ENCODE measurements at regions not wholly inside any gene's neighbourhood (a gene's known extent, or its start where the extent isn't known, plus 50 kb on each side); places are given as distances from the start of the nearest gene placed in this dataset.

- Histone ChIP-seq H2BK20ac (ENCODE audit: low read depth, low read length) (no peak overlapping the region), H2AK9ac (replicated peaks; ENCODE audit: low read depth, low read length, poor library complexity) (no peak overlapping the region), H3K18ac (ENCODE audit: low read depth, low read length) (no peak overlapping the region), H4K5ac (ENCODE audit: low read depth, low read length) (no peak overlapping the region), H3K14ac (replicated peaks; ENCODE audit: low read depth, low read length) (no peak overlapping the region), H3K9me1 (ENCODE audit: insufficient read depth, low read length) (no peaks in the 10 kb centered on the region), H3K4me3 (ENCODE audit: insufficient read depth, low read depth, low read length) (no peak overlapping the region), H3K27ac (ENCODE audit: insufficient read depth, low read length) (no peak overlapping the region), H4K20me1 (ENCODE audit: insufficient read depth, low read length) (no peaks in the 10 kb centered on the region), H4K91ac (ENCODE audit: insufficient read depth, low read depth, low read length) (no peak overlapping the region), H2AK5ac (ENCODE audit: low read depth, low read length) (no peak overlapping the region), H2BK120ac (ENCODE audit: low read depth, low read length) (no peak overlapping the region), H3K56ac (ENCODE audit: extremely low read depth, insufficient read depth, low read length) (no peak overlapping the region), H4K8ac (ENCODE audit: low read depth in 2 of 2, low read length in 2 of 2) (no peak overlapping the region), H3K36me3 (ENCODE audit: control insufficient read depth, insufficient read depth, low read length) (no peaks in the 10 kb centered on the region), H3K4ac (ENCODE audit: low read depth, low read length) (no peak overlapping the region), H3K9ac (ENCODE audit: low read depth, low read length) (no peak overlapping the region), H2BK5ac (ENCODE audit: low read depth, low read length, poor library complexity, severe bottlenecking) (no peak overlapping the region), H3K9me3 (ENCODE audit: control insufficient read depth, insufficient read depth, low read length) (no peaks in the 10 kb centered on the region), H3K27me3 (ENCODE audit: control insufficient read depth, insufficient read depth, low read length) (no peaks in the 10 kb centered on the region; the same call in none of the 2 replicates), H3K4me1 (ENCODE audit: control insufficient read depth, insufficient read depth, low read length) (no peaks in the 10 kb centered on the region), H2AFZ (replicated peaks; ENCODE audit: low read length, poor library complexity) (no peak overlapping the region), H2BK15ac (ENCODE audit: low read depth, low read length) (no peak overlapping the region), H3K23ac (ENCODE audit: low read depth, low read length) (no peak overlapping the region), H3K4me2 (ENCODE audit: low read depth, low read length) (no peak overlapping the region), H3K79me1 (ENCODE audit: low read depth in 1 of 2, low read length in 2 of 2) (no peaks in the 10 kb centered on the region)
- BruUV-seq (replicated peaks), result no TSS peak
- ChIA-PET POLR2A (ENCODE audit: unreplicated experiment) (no interaction called here), CTCF (no interaction called here)
- DNase-seq, result no peak
- no peak for ATAC-seq (ENCODE audit: low read depth)
- in situ Hi-C loops (cut with MboI; ENCODE audit: low sequenced_read_pairs) (no loop called here), dilution Hi-C loops (cut with HindIII; ENCODE audit: low sequenced_read_pairs, unreplicated experiment) (no loop called here), intact Hi-C loops (cut with micrococcal nuclease) (no loop called here)
- no CpG with 5 or more reads among the region's 2 CpGs for WGBS, 2 experiments (ENCODE audit: extremely low coverage in 2 of 2, insufficient read length in 1 of 2)
- TF ChIP-seq ELK1 (IDR thresholded peaks at IDR 0.05; ENCODE audit: borderline replicate concordance, low read depth, low read length) (no peak), NFE2L2 (IDR thresholded peaks at IDR 0.05; ENCODE audit: low read depth, low read length) (no peak), RCOR1 (IDR thresholded peaks at IDR 0.05; ENCODE audit: insufficient replicate concordance, low read length) (no peak), MAZ (IDR thresholded peaks at IDR 0.05; ENCODE audit: borderline replicate concordance, low read depth, low read length) (no peak), RAD21 (IDR thresholded peaks at IDR 0.05; ENCODE audit: low read length) (no peak), CTCF (conservative IDR thresholded peaks at IDR 0.05; ENCODE audit: low read depth, low read length) (no peak)
Observed at GRCh38 chr7:18292584-18292983, 203.0 kb upstream of the HDAC9 start.

Measured in IMR-90 (cell line).